NCI-H2171 treated with DMSO at 0.1 percent for 48 hours (cell line): ENCODE measurements at regions not wholly inside any gene's neighbourhood (a gene's known extent, or its start where the extent isn't known, plus 50 kb on each side); places are given as distances from the start of the nearest gene placed in this dataset.

Experiments used
- DNase-seq: peaks from one replicate; lab custom pipeline; 2025; lab: John Stamatoyannopoulos, UW

- DNase-seq = no peak
These were observed 434.2 kb upstream of the MYT1L start for GRCh38 chr2:2765176-2765800.

- DNase-seq = no peak
These were observed 433.7 kb upstream of the MYT1L start for GRCh38 chr2:2764739-2765138.

- no peak for DNase-seq
These were observed 432.9 kb upstream of the MYT1L start for GRCh38 chr2:2764001-2764355.

GRCh38 chr2:2763351-2764000, 432.4 kb upstream of the MYT1L start:
- DNase-seq = peak; percentile 24

- DNase-seq = no peak
These were observed 431.8 kb upstream of the MYT1L start for GRCh38 chr2:2762913-2763312.

GRCh38 chr2:2762166-2762908, 431.3 kb upstream of the MYT1L start:
- no peak for DNase-seq

GRCh38 chr2:2758793-2759367, 427.8 kb upstream of the MYT1L start:
- DNase-seq = no peak

GRCh38 chr2:2757764-2758163, 426.7 kb upstream of the MYT1L start:
- DNase-seq = no peak

GRCh38 chr2:2756886-2757285, 425.8 kb upstream of the MYT1L start:
- no peak for DNase-seq

- no peak for DNase-seq
These were observed 424.9 kb upstream of the MYT1L start for GRCh38 chr2:2755990-2756389.

- no peak for DNase-seq
These were observed 423.9 kb upstream of the MYT1L start for GRCh38 chr2:2754940-2755339.

GRCh38 chr2:2751715-2752315, 420.7 kb upstream of the MYT1L start:
- DNase-seq = no peak

- DNase-seq = no peak
These were observed 420.0 kb upstream of the MYT1L start for GRCh38 chr2:2750867-2751714.

- no peak for DNase-seq
These were observed 418.1 kb upstream of the MYT1L start for GRCh38 chr2:2749206-2749598.

GRCh38 chr2:2748399-2749205, 417.5 kb upstream of the MYT1L start:
- no peak for DNase-seq

GRCh38 chr2:2747797-2748301, 416.8 kb upstream of the MYT1L start:
- peak; percentile 49 for DNase-seq

- DNase-seq = no peak
These were observed 415.7 kb upstream of the MYT1L start for GRCh38 chr2:2746731-2747130.

- DNase-seq = no peak
These were observed 414.1 kb upstream of the MYT1L start for GRCh38 chr2:2744958-2745715.

- DNase-seq = no peak
These were observed 413.0 kb upstream of the MYT1L start for GRCh38 chr2:2744107-2744506.

- peak; percentile 74 for DNase-seq
These were observed 412.1 kb upstream of the MYT1L start for GRCh38 chr2:2743164-2743571.
